ENCODE measurements at regions not wholly inside any gene's neighbourhood (a gene's known extent, or its start where the extent isn't known, plus 50 kb on each side); places are given as distances from the start of the nearest gene placed in this dataset.
A peak's percentile ranks its signal among the peaks of the same experiment; 100 is the strongest.
"Not testable (repeated sequence)": the region's sequence is repeated elsewhere in the genome, so short reads cannot be mapped to it uniquely, and the experiment has no call there.

DNA sequence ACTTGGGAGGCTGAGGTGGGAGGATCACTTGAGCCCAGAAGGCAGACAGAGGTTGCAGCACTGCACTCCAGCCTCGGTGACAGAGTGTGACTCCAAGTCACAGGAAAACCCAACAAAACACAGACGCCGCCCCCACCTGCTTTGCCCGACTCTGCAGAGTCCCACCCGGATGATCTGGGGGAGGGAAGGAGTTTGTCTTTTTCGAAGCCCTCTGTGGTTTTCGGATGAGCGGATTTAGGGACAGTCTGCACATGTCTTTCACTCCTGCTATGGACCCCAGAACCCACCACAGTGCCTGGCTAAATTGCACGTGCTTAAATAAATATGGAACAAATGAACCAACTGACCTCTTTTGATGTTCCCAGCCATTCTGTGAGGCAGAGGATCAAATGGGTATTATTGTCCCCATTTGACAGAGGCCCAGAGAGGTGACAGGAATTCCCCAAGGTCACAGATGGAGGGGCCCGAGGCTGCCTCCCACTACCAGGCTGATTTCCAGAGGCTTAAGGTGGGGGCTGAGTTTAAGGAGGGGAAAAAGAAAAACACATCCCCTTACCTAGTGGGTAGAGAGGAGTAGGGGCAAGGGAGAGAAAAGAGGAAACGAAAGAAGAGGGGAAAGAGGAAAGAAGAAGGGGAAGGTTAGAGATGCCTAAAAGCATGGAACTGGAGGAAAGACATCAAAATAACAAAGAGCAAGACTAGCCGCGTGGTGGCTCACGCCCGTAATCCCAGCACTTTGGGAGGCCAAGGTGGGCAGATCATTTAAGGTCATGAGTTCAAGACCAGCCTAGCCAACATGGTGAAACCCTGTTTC lies 59.4 kb upstream of the TFRC start:
- no peaks in the 10 kb centered on the region for H3K27me3 Mint-ChIP-seq (ENCODE audit: insufficient read depth, unreplicated experiment)
- H3K27ac Mint-ChIP-seq (ENCODE audit: low read depth, unreplicated experiment), result no peak overlapping the region
- H3K36me3 Mint-ChIP-seq (ENCODE audit: insufficient read depth, unreplicated experiment), result no peaks in the 10 kb centered on the region
- CTCF ChIA-PET, result interaction anchor here (0.6 kb wide), 1 partner anchor 1791 kb away, joined by 3 read pairs; no protein-coding TSS in a partner anchor
- peaks cover 51% of the 10 kb centered on the region for H3K4me1 Mint-ChIP-seq (ENCODE audit: insufficient read depth, unreplicated experiment)
- TF ChIP-seq, protein P1, sequence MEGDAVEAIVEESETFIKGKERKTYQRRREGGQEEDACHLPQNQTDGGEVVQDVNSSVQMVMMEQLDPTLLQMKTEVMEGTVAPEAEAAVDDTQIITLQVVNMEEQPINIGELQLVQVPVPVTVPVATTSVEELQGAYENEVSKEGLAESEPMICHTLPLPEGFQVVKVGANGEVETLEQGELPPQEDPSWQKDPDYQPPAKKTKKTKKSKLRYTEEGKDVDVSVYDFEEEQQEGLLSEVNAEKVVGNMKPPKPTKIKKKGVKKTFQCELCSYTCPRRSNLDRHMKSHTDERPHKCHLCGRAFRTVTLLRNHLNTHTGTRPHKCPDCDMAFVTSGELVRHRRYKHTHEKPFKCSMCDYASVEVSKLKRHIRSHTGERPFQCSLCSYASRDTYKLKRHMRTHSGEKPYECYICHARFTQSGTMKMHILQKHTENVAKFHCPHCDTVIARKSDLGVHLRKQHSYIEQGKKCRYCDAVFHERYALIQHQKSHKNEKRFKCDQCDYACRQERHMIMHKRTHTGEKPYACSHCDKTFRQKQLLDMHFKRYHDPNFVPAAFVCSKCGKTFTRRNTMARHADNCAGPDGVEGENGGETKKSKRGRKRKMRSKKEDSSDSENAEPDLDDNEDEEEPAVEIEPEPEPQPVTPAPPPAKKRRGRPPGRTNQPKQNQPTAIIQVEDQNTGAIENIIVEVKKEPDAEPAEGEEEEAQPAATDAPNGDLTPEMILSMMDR (IDR thresholded peaks at IDR 0.05; ENCODE audit: unreplicated experiment), result no peak
- no TSS peak for BruUV-seq (replicated peaks)
- H3K9me3 Mint-ChIP-seq (ENCODE audit: unreplicated experiment), result no peaks in the 10 kb centered on the region
- H3K4me3 Mint-ChIP-seq (ENCODE audit: unreplicated experiment), result peak overlapping the region; percentile 6
- intact Hi-C loops (cut with micrococcal nuclease), result no loop called here
- POLR2A ChIA-PET, result interaction anchor here (1.1 to 3.2 kb wide), 2 partner anchors 59 to 61 kb away, joined by 5 to 36 read pairs; no protein-coding TSS in a partner anchor
- DNase-seq (ENCODE audit: unreplicated experiment), result no peak

DNA sequence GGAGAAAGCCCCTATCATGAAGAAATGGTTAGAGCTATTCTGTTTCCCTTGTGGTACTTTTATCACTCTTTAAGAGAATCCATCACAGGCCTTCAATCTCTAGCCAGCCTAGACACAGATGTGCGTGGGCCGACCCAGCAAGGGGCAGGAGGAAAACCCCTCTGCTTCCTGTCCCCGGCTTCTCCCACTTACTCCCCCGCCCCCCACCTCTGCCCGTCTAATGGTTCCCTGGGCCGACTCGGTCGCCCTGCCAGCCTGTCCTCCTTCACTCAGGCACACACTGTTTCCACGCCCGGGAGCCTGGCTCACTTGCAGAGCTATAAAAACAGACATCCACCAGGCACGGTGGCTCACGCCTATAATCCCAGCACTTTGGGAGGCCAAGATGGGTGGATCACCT lies 58.3 kb upstream of the TFRC start:
- Mint-ChIP-seq H3K36me3 (ENCODE audit: insufficient read depth, unreplicated experiment) (no peaks in the 10 kb centered on the region), H3K27me3 (ENCODE audit: insufficient read depth, unreplicated experiment) (no peaks in the 10 kb centered on the region), H3K9me3 (ENCODE audit: unreplicated experiment) (no peaks in the 10 kb centered on the region), H3K27ac (ENCODE audit: low read depth, unreplicated experiment) (peak overlapping the region; percentile 90), H3K4me1 (ENCODE audit: insufficient read depth, unreplicated experiment) (peaks cover 58% of the 10 kb centered on the region), H3K4me3 (ENCODE audit: unreplicated experiment) (no peak overlapping the region)
- ChIA-PET CTCF (interaction anchor here (0.7 kb wide), 1 partner anchor 86 kb away, joined by 3 read pairs; no protein-coding TSS in a partner anchor), POLR2A (interaction anchor here (0.6 kb wide), 2 partner anchors 293 to 728 kb away, joined by 3 read pairs; partner anchors contain the start of gene SENP5)
- DNase-seq (ENCODE audit: unreplicated experiment), result no peak
- intact Hi-C loops (cut with micrococcal nuclease), result no loop called here
- TF ChIP-seq, protein P1 (IDR thresholded peaks at IDR 0.05; ENCODE audit: unreplicated experiment), result no peak
- BruUV-seq (replicated peaks), result no TSS peak

DNA sequence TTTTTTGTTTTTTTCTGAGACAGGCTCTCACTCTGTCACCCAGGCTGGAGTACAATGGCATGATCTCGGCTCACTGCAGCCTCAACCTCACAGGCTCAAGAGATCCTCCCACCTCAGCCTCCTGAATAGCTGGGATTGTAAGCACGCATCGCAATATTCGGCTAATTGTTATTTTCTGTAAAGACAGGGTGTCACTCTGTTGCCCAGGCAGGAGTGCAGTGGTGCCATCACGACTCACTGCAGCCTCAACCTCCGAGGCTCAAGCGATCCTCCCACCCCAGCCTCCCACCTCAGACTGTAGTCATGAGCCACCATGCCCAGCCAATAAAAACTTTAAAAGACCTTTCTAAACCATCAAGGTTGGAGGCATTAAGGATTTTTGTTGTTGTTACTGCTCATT lies 57.4 kb upstream of the TFRC start:
- BruUV-seq (replicated peaks), result no TSS peak
- H3K36me3 Mint-ChIP-seq (ENCODE audit: insufficient read depth, unreplicated experiment), result no peaks in the 10 kb centered on the region
- H3K27ac Mint-ChIP-seq (ENCODE audit: low read depth, unreplicated experiment), result peak overlapping the region; percentile 90
- H3K4me3 Mint-ChIP-seq (ENCODE audit: unreplicated experiment), result no peak overlapping the region
- no peaks in the 10 kb centered on the region for H3K9me3 Mint-ChIP-seq (ENCODE audit: unreplicated experiment)
- no peak for DNase-seq (ENCODE audit: unreplicated experiment)
- TF ChIP-seq, protein P1 (IDR thresholded peaks at IDR 0.05; ENCODE audit: unreplicated experiment), result no peak
- ChIA-PET CTCF (no interaction called here), POLR2A (interaction anchor here (1.2 to 5.3 kb wide), 2 partner anchors 10 to 59 kb away, joined by 3 to 70 read pairs; partner anchors contain the start of gene TFRC)
- intact Hi-C loops (cut with micrococcal nuclease), result no loop called here
- no peaks in the 10 kb centered on the region for H3K27me3 Mint-ChIP-seq (ENCODE audit: insufficient read depth, unreplicated experiment)
- H3K4me1 Mint-ChIP-seq (ENCODE audit: insufficient read depth, unreplicated experiment), result peaks cover 55% of the 10 kb centered on the region

DNA sequence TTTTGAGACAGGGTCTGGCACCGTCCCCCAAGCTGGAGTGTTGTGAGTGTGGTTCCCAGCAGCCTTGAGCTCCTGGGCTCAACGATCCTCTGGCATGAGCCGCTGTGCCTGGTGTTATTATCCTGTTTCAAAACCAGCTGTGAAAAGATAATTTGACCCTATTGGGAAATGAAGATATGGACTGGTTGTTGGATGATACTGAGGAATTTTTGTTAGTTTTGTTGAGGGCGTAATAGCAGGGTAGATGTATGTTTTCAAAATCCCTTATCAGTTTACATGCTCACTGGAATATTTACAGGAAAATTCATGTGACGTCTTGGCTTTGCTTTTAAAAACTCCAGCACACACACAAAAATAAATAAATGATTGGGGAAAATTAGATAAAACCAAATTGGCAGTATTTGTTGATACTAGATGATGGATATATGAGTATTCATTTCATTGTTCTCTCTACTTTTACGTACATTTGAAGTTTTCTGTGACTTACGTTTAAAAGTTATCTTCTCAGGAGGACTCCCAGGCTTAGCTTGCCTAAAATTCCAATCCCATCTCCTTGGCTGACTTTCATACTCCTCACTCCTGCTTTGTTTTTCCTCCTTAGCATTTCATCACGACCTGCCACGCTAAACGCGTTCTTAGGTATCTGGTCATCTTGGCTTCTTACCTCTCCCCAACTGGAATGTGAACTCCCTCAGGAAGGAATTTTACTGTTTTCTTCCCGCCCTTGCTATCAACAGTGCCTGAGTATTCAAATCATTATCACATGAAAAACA lies 56.8 kb upstream of the TFRC start:
- H3K9me3 Mint-ChIP-seq (ENCODE audit: unreplicated experiment), result no peaks in the 10 kb centered on the region
- no TSS peak for BruUV-seq (replicated peaks)
- peak; percentile 55 for DNase-seq (ENCODE audit: unreplicated experiment)
- H3K27me3 Mint-ChIP-seq (ENCODE audit: insufficient read depth, unreplicated experiment), result no peaks in the 10 kb centered on the region
- TF ChIP-seq, protein P1 (IDR thresholded peaks at IDR 0.05; ENCODE audit: unreplicated experiment), result no peak
- intact Hi-C loops (cut with micrococcal nuclease), result no loop called here
- POLR2A ChIA-PET, result interaction anchor here (0.6 to 5.3 kb wide), 5 partner anchors 10 to 79 kb away, joined by 3 to 70 read pairs (median 3); partner anchors contain the start of gene TFRC
- no peaks in the 10 kb centered on the region for H3K36me3 Mint-ChIP-seq (ENCODE audit: insufficient read depth, unreplicated experiment)
- peaks cover 50% of the 10 kb centered on the region for H3K4me1 Mint-ChIP-seq (ENCODE audit: insufficient read depth, unreplicated experiment)
- CTCF ChIA-PET, result interaction anchor here (0.6 to 0.9 kb wide), 3 partner anchors 65 to 67 kb away, joined by 3 to 4 read pairs (median 3); no protein-coding TSS in a partner anchor
- no peak overlapping the region for H3K4me3 Mint-ChIP-seq (ENCODE audit: unreplicated experiment)
- peak overlapping the region; percentile 90 for H3K27ac Mint-ChIP-seq (ENCODE audit: low read depth, unreplicated experiment)

DNA sequence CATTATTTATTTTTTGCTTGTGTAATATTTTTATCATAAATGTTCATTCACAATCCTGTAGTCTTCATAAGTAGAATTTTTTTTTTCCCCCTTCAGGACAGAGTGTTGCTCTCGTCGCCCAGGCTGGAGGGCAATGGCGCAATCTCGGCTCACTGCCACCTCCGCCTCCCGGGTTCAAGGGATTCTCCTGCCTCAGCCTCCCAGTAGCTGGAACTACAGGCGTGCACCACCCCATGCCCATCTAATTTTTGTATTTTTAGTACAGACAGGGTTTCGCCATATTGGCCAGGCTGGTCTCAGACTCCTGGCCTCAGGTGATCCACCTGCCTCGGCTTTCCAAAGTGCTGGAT lies 54.7 kb upstream of the TFRC start:
- CTCF ChIA-PET, result interaction anchor here (1.0 to 3.8 kb wide), 2 partner anchors 27 to 64 kb away, joined by 4 to 24 read pairs; no protein-coding TSS in a partner anchor
- H3K27me3 Mint-ChIP-seq (ENCODE audit: insufficient read depth, unreplicated experiment); H3K36me3 Mint-ChIP-seq (ENCODE audit: insufficient read depth, unreplicated experiment); H3K9me3 Mint-ChIP-seq (ENCODE audit: unreplicated experiment); DNase-seq (ENCODE audit: unreplicated experiment); BruUV-seq (replicated peaks); intact Hi-C loops (cut with micrococcal nuclease): not testable (repeated sequence)
- Mint-ChIP-seq H3K4me3 (ENCODE audit: unreplicated experiment) (peak overlapping the region; percentile 58), H3K4me1 (ENCODE audit: insufficient read depth, unreplicated experiment) (peaks cover 32% of the 10 kb centered on the region), H3K27ac (ENCODE audit: low read depth, unreplicated experiment) (peak overlapping the region; percentile 89)
- POLR2A ChIA-PET, result interaction anchor here (0.7 to 5.3 kb wide), 11 partner anchors 9 to 551 kb away, joined by 3 to 70 read pairs (median 4); partner anchors contain the start of gene TFRC

All from MCF 10A (cell line).